HG02763 (cell line): ENCODE measurements at regions not wholly inside any gene's neighbourhood (a gene's known extent, or its start where the extent isn't known, plus 50 kb on each side); places are given as distances from the start of the nearest gene placed in this dataset.
"Not testable (repeated sequence)": the region's sequence is repeated elsewhere in the genome, so short reads cannot be mapped to it uniquely, and the experiment has no call there.

Source experiments
- ATAC-seq: cut with Tn5 transposase; IDR thresholded peaks from one replicate; pipeline ENCODE4 v1.9.1; 2021; ENCODE audit warnings: mild to moderate bottlenecking, moderate library complexity; ENCODE audit not compliant: unreplicated experiment

- no peak for ATAC-seq
Observed at GRCh38 chr5:8831854-8832253, 714.0 kb downstream of the SEMA5A start.

- no peak for ATAC-seq
Observed at GRCh38 chr5:8839361-8840055, 706.4 kb downstream of the SEMA5A start.

DNA sequence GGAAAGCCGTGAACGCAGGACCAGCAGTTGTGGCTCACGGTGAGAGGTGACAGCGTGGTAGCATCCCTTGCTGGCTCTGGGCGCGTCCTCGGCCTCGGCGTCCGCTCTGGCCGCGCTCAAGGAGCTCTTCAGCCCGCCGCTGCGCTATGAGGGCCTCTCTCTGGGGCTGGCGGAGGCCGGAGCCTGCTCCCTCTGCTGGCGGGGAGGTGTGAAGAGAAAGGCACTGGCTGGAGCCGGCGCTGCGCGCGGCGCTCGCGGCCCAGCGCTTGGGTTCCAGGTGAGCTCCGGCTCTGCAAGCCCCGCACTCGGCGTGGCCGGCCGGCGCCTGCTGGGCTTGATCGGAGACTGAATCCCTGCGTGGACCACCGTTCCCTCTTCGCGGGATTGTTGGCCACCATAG, 705.6 kb downstream of the SEMA5A start:
- no peak for ATAC-seq

GRCh38 chr5:8840746-8841145, 705.1 kb downstream of the SEMA5A start:
- ATAC-seq = not testable (repeated sequence)

DNA sequence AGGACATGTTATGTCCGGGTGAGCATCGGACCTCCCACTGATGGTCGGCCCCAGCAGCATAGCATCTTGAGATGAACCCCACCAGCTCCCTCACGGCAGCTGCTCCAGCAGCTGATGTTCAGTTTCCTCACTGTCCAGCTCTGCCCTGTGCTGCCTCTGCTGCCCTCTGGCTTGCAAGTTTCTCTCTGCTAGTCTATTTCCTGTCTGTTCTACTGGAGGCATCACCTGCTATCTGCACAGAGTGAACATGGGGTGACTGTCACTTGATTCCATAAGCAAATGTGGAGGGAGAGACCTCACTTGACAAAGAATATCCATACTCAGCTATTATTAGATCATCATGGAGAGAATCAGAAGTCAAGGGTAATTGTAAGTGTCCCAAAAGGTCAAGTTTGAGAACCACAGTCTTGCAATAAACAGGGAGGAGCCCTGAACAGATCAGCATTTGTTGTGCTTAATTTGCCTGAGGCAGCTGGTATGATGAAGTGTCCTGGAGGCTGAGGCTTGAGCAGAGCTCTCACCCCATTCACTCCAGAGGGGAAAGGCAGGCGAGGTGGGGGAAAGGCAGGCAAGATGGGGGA, 702.8 kb downstream of the SEMA5A start:
- no peak for ATAC-seq

GRCh38 chr5:8843771-8844170, 702.1 kb downstream of the SEMA5A start:
- ATAC-seq = no peak

DNA sequence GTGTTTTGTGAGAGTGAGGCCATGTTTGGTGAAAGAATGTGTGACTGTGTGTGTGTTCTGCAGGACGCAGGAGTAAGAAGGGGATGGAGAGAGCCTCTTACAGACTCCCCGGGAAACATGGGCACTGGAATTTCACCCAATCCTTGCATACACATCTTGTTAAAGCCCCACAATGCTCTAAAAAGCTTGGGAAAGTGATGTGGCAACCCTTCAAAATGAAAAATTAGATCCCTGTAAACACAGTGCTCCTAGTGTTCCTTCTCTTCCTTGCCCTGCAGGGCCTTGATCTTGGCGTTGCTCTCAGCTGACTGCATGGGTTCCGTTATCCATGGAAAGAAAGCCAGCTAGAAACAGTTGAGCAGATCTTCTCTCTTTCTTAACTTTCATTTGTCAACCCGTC, 701.7 kb downstream of the SEMA5A start:
- ATAC-seq = no peak

DNA sequence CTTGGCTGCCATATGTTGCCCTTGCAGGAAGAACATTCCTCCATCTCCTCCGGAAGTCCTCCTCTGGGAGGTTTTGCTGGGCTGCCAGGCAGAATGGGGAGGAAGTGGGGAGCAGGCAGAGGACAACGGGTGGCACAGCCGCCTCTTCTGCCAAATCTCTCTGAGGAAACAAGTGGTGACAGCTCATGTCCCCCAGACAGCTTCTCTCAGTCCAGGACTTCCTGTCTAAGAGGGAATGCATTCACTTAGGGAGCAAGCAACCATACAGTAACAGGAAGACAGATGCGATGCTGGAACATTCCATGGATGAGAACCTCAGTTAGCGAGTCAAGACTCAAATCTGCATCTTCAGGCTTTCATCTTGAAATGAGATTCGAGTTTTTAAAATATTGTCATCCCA, 701.0 kb downstream of the SEMA5A start:
- ATAC-seq = no peak

DNA sequence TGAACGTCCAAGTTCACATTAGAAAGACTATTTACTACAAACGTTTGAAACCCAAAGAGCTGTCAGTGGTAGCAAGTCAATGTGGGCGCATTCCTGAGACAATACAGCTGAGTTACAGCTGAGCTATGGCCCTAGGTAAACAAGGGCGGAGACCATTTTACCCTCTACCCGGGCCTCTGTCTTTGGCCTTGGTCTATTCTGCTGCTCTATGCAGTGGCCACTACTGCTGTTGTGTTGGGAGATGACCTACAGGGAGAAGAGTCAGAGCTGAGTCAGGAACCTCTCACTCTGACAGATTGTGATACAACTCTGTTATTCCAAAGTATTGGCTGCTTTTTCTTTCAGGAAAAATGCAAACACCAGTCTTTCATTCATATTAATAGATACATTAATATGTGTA, 700.6 kb downstream of the SEMA5A start:
- no peak for ATAC-seq

- no peak for ATAC-seq
Observed at GRCh38 chr5:8848366-8848765, 697.5 kb downstream of the SEMA5A start.

- no peak for ATAC-seq
Observed at GRCh38 chr5:8848997-8849594, 696.8 kb downstream of the SEMA5A start.

- no peak for ATAC-seq
Observed at GRCh38 chr5:8851101-8851500, 694.8 kb downstream of the SEMA5A start.

DNA sequence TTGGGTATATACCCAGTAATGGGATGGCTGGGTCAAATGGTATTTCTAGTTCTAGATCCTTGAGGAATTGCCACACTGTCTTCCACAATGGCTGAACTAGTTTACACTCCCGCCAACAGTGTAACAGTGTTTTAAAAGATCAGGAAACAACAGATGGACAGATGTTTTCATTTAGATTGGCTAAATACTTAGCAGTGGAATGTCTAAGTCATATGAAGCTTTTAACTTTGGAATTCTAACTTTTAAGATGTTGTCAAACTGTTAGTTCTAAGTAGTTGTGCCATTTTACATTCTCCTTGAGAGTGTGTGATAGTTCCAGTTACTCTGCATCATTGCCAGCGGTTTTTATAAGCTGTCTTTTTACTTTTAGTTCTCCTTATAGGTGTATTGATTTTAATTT, 688.8 kb downstream of the SEMA5A start:
- ATAC-seq = no peak

GRCh38 chr5:8861764-8862163, 684.1 kb downstream of the SEMA5A start:
- no peak for ATAC-seq

DNA sequence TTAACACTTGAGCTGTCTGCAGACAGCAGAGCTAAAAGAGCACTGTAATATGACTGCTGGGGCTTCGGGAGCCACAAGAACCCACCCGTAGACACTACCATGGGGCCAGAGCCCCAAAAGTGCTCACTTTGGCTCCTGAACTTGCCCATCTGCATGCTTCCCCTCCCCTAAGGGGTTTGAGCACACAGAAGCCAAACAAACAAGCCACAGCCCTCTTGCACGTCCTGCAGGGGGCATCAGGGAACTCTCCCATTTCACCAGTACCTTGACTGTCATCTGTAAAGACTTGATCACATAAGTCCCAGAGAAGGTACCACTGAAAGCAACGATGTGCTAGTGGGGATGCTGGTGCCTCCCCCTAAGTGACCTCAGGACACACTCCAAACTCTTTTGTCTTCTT, 681.8 kb downstream of the SEMA5A start:
- ATAC-seq = no peak

- ATAC-seq = no peak
Observed at GRCh38 chr5:8865266-8865665, 680.6 kb downstream of the SEMA5A start.

GRCh38 chr5:8865686-8866374, 680.0 kb downstream of the SEMA5A start:
- ATAC-seq = no peak

DNA sequence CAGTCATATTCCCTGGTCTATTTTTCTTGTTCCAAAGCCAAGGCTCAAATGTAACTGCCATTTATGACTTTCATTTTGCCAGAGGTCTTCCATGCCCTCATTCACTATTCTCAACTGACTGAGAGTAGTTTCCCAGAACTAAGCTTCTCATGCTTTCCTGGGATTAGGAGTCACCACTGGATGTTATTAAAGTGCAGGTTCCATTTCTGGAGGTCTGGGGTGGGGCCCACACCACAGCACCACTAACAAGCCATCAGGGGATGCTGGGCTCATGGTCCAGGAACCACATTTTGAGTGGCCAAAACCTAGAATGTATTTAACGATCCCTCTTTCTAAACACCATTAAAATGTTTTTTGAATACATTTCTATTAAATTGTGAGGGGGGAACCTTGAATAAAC, 677.6 kb downstream of the SEMA5A start:
- no peak for ATAC-seq

- no peak for ATAC-seq
Observed at GRCh38 chr5:8869932-8870331, 675.9 kb downstream of the SEMA5A start.

GRCh38 chr5:8870349-8870958, 675.4 kb downstream of the SEMA5A start:
- ATAC-seq = no peak

- no peak for ATAC-seq
Observed at GRCh38 chr5:8870959-8871355, 674.9 kb downstream of the SEMA5A start.

DNA sequence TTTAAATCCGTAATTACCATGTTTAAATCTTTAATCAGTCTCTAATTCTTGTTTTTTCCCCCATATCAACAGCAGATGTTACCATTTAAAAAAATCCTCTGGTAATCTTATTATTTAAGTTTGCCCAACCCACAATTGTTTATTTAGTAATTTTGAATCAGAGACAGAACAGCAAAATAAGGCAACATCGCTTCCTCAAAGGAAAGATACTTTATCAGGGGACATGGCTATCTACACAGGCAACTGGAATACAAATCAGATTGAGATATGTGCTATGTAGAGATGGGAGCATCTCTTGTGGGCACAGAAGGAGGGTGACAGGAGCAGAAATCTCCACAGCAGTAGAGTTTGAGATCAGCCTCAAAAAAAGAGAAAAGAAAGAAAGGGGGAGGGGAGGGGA, 674.4 kb downstream of the SEMA5A start:
- no peak for ATAC-seq
